PC-3 (cell line): ENCODE measurements at regions not wholly inside any gene's neighbourhood (a gene's known extent, or its start where the extent isn't known, plus 50 kb on each side); places are given as distances from the start of the nearest gene placed in this dataset.

ENCODE experiments used
- ATAC-seq: fragments of 200-7000 bp; cut with Tn5 transposase; 2 replicates; pipeline ENCODE4 v1.9.1; 2020; ENCODE audit warnings: mild to moderate bottlenecking, moderate library complexity
- BruUV-seq: library from RNA; stranded (reverse); fragments of 400-500 nt; replicated peaks from 2 replicates; lab custom pipeline; 2021; lab: Mats Ljungman, UMichigan
- CTCF ChIA-PET: fragments of 300-600 bp; sonication (Branson Sonifier 250); formaldehyde crosslinking; loops from one replicate; lab custom pipeline; 2022; ENCODE audit warnings: antibody characterized with exemption; lab: Charles Lee
- POLR2A ChIA-PET: fragments of 300-600 bp; sonication (Branson Sonifier 250); formaldehyde crosslinking; loops from one replicate; lab custom pipeline; 2022; ENCODE audit warnings: antibody characterized with exemption; ENCODE audit not compliant: unreplicated experiment; lab: Charles Lee
- DNase-seq: peaks from one replicate; pipeline ENCODE4 v3.0.0-alpha.2; 2015
- H2AFZ ChIP-seq: fragments of 300-600 bp; sonication (generic); 2 replicates; pipeline ENCODE4 v1.6.0; 2016; ENCODE audit warnings: antibody characterized with exemption, low read length
- H3F3A ChIP-seq: fragments of 300-600 bp; sonication (generic); one replicate; pipeline ENCODE4 v1.6.0; 2017; ENCODE audit warnings: antibody characterized with exemption, low read length, control low read depth, mild to moderate bottlenecking; ENCODE audit not compliant: unreplicated experiment
- H3K27ac ChIP-seq: fragments of 300-600 bp; sonication (generic); 2 replicates; pipeline ENCODE4 v1.5.1; 2016; ENCODE audit warnings: mild to moderate bottlenecking, low read length
- H3K27me3 ChIP-seq: fragments of 300-600 bp; sonication (generic); 2 replicates; pipeline ENCODE4 v1.6.1; 2016; ENCODE audit warnings: low read length, mixed read lengths
- H3K36me3 ChIP-seq: fragments of 300-600 bp; sonication (generic); 2 replicates; pipeline ENCODE4 v1.6.1; 2016; ENCODE audit warnings: low read depth, mixed run types, low read length, mixed read lengths
- H3K4me1 ChIP-seq: fragments of 300-600 bp; sonication (generic); 2 replicates; pipeline ENCODE4 v1.5.1; 2016; ENCODE audit warnings: low read length; ENCODE audit not compliant: insufficient read depth
- H3K4me2 ChIP-seq: fragments of 300-600 bp; sonication (generic); 2 replicates; pipeline ENCODE4 v1.6.0; 2016; ENCODE audit warnings: low read length
- H3K4me3 ChIP-seq: fragments of 300-600 bp; sonication (generic); 2 replicates; pipeline ENCODE4 v1.5.1; 2016; ENCODE audit warnings: mild to moderate bottlenecking, low read length, mixed read lengths
- H3K79me2 ChIP-seq: fragments of 300-600 bp; sonication (generic); 2 replicates; pipeline ENCODE4 v1.6.1; 2017; ENCODE audit warnings: low read length, mixed read lengths
- H3K9ac ChIP-seq: fragments of 300-600 bp; sonication (generic); 2 replicates; pipeline ENCODE4 v1.6.0; 2016; ENCODE audit warnings: mild to moderate bottlenecking, low read length
- H3K9me2 ChIP-seq: fragments of 300-600 bp; sonication (generic); replicated peaks from 2 replicates; pipeline ENCODE4 v1.6.1; 2016; ENCODE audit warnings: mixed run types, low read length, mixed read lengths
- H3K9me3 ChIP-seq: fragments of 300-600 bp; sonication (generic); 2 replicates; pipeline ENCODE4 v1.6.1; 2016; ENCODE audit warnings: low read length, mixed read lengths
- H4K20me1 ChIP-seq: fragments of 300-600 bp; sonication (generic); 2 replicates; pipeline ENCODE4 v1.6.1; 2016; ENCODE audit warnings: low read length, mixed read lengths
- EZH2 ChIP-seq: fragments of 300-600 bp; sonication (generic); IDR thresholded peaks from one replicate; pipeline ENCODE4 v1.6.1; 2017; ENCODE audit warnings: antibody characterized with exemption, mild to moderate bottlenecking, low read length; ENCODE audit not compliant: unreplicated experiment
- EZH2phosphoT487 ChIP-seq: fragments of 300-600 bp; sonication (generic); IDR thresholded peaks from 2 replicates; pipeline ENCODE4 v1.6.1; 2018; ENCODE audit warnings: mild to moderate bottlenecking, antibody characterized with exemption, low read length, borderline replicate concordance
- intact Hi-C: fragments of 100-400 bp; cut with micrococcal nuclease; formaldehyde crosslinking; loops from 2 replicates; pipeline ENCODE4 v1.9.0; 2023
- TF ChIP-seq, protein P1 (sequence below): fragments of 300-600 bp; sonication (generic); conservative IDR thresholded peaks from 2 replicates; pipeline ENCODE4 v1.5.1; 2017; ENCODE audit warnings: antibody characterized with exemption, low read depth, mild to moderate bottlenecking, low read length

DNA sequence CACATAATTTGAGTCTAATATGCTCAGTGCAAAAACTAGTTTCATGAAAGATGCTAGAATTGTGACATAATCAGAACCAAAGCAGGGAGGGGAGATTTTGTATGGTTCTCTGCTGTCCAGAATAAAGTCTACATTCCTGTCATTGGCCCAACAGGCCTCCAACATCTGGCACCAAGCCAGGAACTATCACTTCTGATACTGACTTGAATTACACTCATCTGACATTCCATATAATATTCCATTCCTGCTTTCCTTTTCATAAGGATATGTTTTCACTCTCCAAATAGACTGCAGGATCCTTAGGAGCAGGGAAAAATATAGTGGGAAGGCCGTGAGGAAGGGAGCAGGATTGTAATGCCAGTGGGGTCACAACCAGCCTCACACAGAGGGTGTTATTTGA lies 84.6 kb upstream of the BTN3A2 start:
- intact Hi-C loops, result no loop called here
- DNase-seq (no peak), ATAC-seq (no peak)
- H3K4me1 ChIP-seq, result peaks cover 19% of the 10 kb centered on the region
- peaks cover 8% of the 10 kb centered on the region; the same call in 1 of the 2 replicates for H4K20me1 ChIP-seq
- H3K27me3 ChIP-seq, result no peaks in the 10 kb centered on the region
- H3K4me2 ChIP-seq, result no peak overlapping the region
- ChIA-PET CTCF (no interaction called here), POLR2A (no interaction called here)
- H3K27ac ChIP-seq, result no peak overlapping the region
- H3K79me2 ChIP-seq, result peaks cover 34% of the 10 kb centered on the region
- H3K9me3 ChIP-seq, result no peaks in the 10 kb centered on the region
- H3F3A ChIP-seq, result peaks cover 4% of the 10 kb centered on the region
- H3K4me3 ChIP-seq, result no peak overlapping the region
- TF ChIP-seq, protein P1, sequence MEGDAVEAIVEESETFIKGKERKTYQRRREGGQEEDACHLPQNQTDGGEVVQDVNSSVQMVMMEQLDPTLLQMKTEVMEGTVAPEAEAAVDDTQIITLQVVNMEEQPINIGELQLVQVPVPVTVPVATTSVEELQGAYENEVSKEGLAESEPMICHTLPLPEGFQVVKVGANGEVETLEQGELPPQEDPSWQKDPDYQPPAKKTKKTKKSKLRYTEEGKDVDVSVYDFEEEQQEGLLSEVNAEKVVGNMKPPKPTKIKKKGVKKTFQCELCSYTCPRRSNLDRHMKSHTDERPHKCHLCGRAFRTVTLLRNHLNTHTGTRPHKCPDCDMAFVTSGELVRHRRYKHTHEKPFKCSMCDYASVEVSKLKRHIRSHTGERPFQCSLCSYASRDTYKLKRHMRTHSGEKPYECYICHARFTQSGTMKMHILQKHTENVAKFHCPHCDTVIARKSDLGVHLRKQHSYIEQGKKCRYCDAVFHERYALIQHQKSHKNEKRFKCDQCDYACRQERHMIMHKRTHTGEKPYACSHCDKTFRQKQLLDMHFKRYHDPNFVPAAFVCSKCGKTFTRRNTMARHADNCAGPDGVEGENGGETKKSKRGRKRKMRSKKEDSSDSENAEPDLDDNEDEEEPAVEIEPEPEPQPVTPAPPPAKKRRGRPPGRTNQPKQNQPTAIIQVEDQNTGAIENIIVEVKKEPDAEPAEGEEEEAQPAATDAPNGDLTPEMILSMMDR, result no peak
- TF ChIP-seq EZH2phosphoT487 (no peak), EZH2 (no peak)
- H3K36me3 ChIP-seq, result no peaks in the 10 kb centered on the region
- no peaks in the 10 kb centered on the region for H3K9me2 ChIP-seq
- no TSS peak for BruUV-seq
- no peak overlapping the region for H2AFZ ChIP-seq
- H3K9ac ChIP-seq, result no peak overlapping the region

DNA sequence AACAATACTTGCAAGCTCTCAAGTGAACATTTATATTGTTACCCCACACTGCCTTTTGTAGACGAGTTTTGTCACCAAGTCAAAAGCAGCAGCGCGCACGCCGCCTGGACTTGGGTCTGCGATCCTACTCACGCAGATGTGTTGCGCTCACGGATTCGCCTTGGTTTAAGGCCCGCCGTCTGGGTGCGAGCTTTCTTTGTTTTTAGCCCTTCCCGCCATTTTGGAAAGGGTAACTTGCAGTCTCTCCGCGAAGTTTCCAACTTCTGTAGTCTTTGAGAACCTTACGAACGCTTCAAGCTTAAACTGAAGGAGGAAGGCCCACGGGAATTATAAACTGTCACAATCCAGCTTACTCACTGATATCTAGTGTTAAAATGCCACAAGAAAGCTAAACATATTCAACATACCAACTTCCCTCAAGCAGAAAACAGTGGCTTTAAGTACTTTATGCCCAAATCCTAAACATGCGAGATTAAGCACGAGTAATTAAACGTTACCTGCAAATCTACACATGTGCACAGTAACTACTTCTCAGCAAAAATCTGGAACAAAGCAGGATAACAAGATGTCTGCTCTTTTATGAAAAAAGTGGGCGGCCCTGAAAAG lies 80.4 kb upstream of the BTN3A2 start:
- ATAC-seq, result peak; percentile 5; the same call in 1 of the 2 replicates
- Histone ChIP-seq H3K4me1 (peaks cover 19% of the 10 kb centered on the region), H4K20me1 (peaks cover 8% of the 10 kb centered on the region; the same call in 1 of the 2 replicates), H3K79me2 (peaks cover 34% of the 10 kb centered on the region), H2AFZ (peak overlapping the region; percentile 57), H3K9me3 (peaks cover 13% of the 10 kb centered on the region), H3F3A (peaks cover 4% of the 10 kb centered on the region), H3K4me2 (peak overlapping the region; percentile 94), H3K27ac (peak overlapping the region; percentile 94), H3K9ac (peak overlapping the region; percentile 96), H3K9me2 (no peaks in the 10 kb centered on the region), H3K27me3 (no peaks in the 10 kb centered on the region), H3K4me3 (peak overlapping the region; percentile 92), H3K36me3 (0 out of 2 replicates have a peak, but pooled peaks cover 5% of the 10 kb centered on the region)
- POLR2A ChIA-PET, result interaction anchor here (0.5 to 2.6 kb wide), 14 partner anchors 25 to 161 kb away, joined by 3 to 72 read pairs (median 4); a partner anchor contains a TSS
- intact Hi-C loops, result loop anchor here (1.0 to 5.0 kb wide), 6 partner anchors 28 to 242 kb away; a partner anchor contains a TSS
- BruUV-seq, result no TSS peak
- CTCF ChIA-PET, result interaction anchor here (0.6 kb wide), 1 partner anchor 79 kb away, joined by 3 read pairs; no protein-coding TSS in a partner anchor
- peak; percentile 66 for DNase-seq
- TF ChIP-seq EZH2 (no peak), EZH2phosphoT487 (no peak)
- TF ChIP-seq, protein P1, result no peak
